ENCODE measurements at regions not wholly inside any gene's neighbourhood (a gene's known extent, or its start where the extent isn't known, plus 50 kb on each side); places are given as distances from the start of the nearest gene placed in this dataset.

GRCh38 chr13:87255394-87255793, 415.8 kb upstream of the SLITRK5 start:
- CTCF ChIA-PET, result no interaction called here
- POLR2A ChIA-PET, result no interaction called here
- DNase-seq (ENCODE audit: extremely low spot score), result no peak
- TF ChIP-seq FOXK2 (IDR thresholded peaks at IDR 0.05) (no peak), SUZ12 (IDR thresholded peaks at IDR 0.05) (no peak), ZNF384 (IDR thresholded peaks at IDR 0.05) (no peak), HDGF (IDR thresholded peaks at IDR 0.05; ENCODE audit: borderline replicate concordance) (no peak), ELF4 (IDR thresholded peaks at IDR 0.05) (no peak), L3MBTL2 (conservative IDR thresholded peaks at IDR 0.05) (no peak), SP1 (IDR thresholded peaks at IDR 0.05) (no peak), BHLHE40 (IDR thresholded peaks at IDR 0.05; ENCODE audit: borderline replicate concordance) (no peak), CTBP1 (IDR thresholded peaks at IDR 0.05; ENCODE audit: borderline replicate concordance) (no peak), NFRKB (IDR thresholded peaks at IDR 0.05) (no peak), TARDBP (IDR thresholded peaks at IDR 0.05) (no peak)
- TF ChIP-seq, protein P1, sequence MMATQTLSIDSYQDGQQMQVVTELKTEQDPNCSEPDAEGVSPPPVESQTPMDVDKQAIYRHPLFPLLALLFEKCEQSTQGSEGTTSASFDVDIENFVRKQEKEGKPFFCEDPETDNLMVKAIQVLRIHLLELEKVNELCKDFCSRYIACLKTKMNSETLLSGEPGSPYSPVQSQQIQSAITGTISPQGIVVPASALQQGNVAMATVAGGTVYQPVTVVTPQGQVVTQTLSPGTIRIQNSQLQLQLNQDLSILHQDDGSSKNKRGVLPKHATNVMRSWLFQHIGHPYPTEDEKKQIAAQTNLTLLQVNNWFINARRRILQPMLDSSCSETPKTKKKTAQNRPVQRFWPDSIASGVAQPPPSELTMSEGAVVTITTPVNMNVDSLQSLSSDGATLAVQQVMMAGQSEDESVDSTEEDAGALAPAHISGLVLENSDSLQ (IDR thresholded peaks at IDR 0.05), result no peak

DNA sequence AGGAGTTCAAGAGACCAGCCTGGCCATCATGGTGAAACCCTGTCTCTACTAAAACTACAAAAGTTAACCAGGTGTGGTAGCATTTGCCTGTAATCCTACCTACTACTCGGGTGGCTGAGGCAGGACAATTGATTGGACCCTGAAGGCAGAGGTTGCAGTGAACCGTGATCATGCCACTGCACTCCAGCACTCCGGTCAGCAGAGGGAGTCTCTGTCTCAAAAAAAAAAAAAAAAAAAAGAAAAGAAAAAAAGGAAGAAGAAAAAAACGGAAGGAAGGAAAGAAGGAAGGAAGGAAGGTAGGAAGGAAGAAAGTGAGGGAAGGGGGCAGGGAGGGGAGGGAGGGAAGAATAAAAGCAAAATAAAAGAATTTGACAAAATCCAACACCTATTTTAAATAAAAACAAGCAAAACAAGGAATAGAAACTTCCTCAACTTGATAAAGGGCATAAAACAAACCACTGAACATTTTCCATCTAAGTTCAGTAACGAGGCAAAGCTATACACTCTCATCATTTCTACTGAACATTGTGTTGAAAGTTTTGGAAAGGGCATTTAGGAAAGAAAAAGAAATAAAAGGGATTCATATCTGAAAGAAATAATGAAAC, 411.6 kb upstream of the SLITRK5 start:
- CTCF ChIA-PET, result no interaction called here
- peak; percentile 58 for DNase-seq (ENCODE audit: extremely low spot score)

GRCh38 chr13:87274209-87274819, 396.9 kb upstream of the SLITRK5 start:
- TF ChIP-seq FOXA1 (IDR thresholded peaks at IDR 0.05) (0 out of 2 replicates have a peak, but pooled peaks have one; percentile 24), CTBP1 (IDR thresholded peaks at IDR 0.05; ENCODE audit: borderline replicate concordance) (0 out of 2 replicates have a peak, but pooled peaks have one; percentile 23), L3MBTL2 (conservative IDR thresholded peaks at IDR 0.05) (no peak)
- DNase-seq (ENCODE audit: extremely low spot score), result peak; percentile 58
- ChIA-PET CTCF (interaction anchor here (0.6 to 2.3 kb wide), 20 partner anchors 9 to 1305 kb away, joined by 3 to 41 read pairs (median 4); no protein-coding TSS in a partner anchor), POLR2A (no interaction called here)

More for the DNA sequence above, 411.6 kb upstream of the SLITRK5 start:
- POLR2A ChIA-PET, result no interaction called here
- no peak for TF ChIP-seq ELF4 (IDR thresholded peaks at IDR 0.05)
- no peak for TF ChIP-seq FOXK2 (IDR thresholded peaks at IDR 0.05)
- TF ChIP-seq HDGF (IDR thresholded peaks at IDR 0.05; ENCODE audit: borderline replicate concordance), result no peak
- TF ChIP-seq, protein P1 (IDR thresholded peaks at IDR 0.05), result no peak
- TF ChIP-seq ZNF384 (IDR thresholded peaks at IDR 0.05), result peak; percentile 99

DNA sequence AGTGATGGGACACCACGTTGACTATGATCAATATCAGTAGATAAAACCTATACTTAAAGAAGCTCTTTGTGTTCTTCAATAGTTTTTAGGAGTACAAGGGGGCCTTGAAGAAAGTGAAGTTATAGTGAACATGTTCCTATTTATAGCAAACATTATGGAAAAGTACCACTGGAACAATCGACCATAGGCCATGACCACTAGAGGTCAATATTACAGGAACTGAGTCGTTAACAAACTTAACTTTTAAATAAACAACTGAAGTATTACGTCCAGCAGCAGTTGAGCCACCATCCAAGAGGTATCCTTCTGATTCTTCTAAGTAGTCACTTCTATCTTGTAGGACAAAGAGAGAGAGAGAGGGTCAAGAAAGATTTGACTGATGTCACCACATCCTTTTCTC, 391.0 kb upstream of the SLITRK5 start:
- ChIA-PET CTCF (no interaction called here), POLR2A (no interaction called here)
- TF ChIP-seq CTBP1 (IDR thresholded peaks at IDR 0.05; ENCODE audit: borderline replicate concordance) (no peak), TARDBP (IDR thresholded peaks at IDR 0.05) (no peak), SP1 (IDR thresholded peaks at IDR 0.05) (no peak), ELF4 (IDR thresholded peaks at IDR 0.05) (no peak), NFRKB (IDR thresholded peaks at IDR 0.05) (no peak), L3MBTL2 (conservative IDR thresholded peaks at IDR 0.05) (no peak), FOXA1 (IDR thresholded peaks at IDR 0.05) (no peak), BHLHE40 (IDR thresholded peaks at IDR 0.05; ENCODE audit: borderline replicate concordance) (no peak), ZNF384 (IDR thresholded peaks at IDR 0.05) (no peak), FOXM1 (IDR thresholded peaks at IDR 0.05; ENCODE audit: borderline replicate concordance) (no peak), LEF1 (IDR thresholded peaks at IDR 0.05; ENCODE audit: borderline replicate concordance) (no peak), HDGF (IDR thresholded peaks at IDR 0.05; ENCODE audit: borderline replicate concordance) (no peak), FOXK2 (IDR thresholded peaks at IDR 0.05) (no peak), ARNT (IDR thresholded peaks at IDR 0.05) (no peak), SUZ12 (IDR thresholded peaks at IDR 0.05) (no peak)
- TF ChIP-seq, protein P1 (IDR thresholded peaks at IDR 0.05), result no peak
- peak; percentile 38 for DNase-seq (ENCODE audit: extremely low spot score)

GRCh38 chr13:87287721-87288120, 383.4 kb upstream of the SLITRK5 start:
- POLR2A ChIA-PET, result no interaction called here
- DNase-seq (ENCODE audit: extremely low spot score), result no peak
- TF ChIP-seq ELF4 (IDR thresholded peaks at IDR 0.05) (no peak), LEF1 (IDR thresholded peaks at IDR 0.05; ENCODE audit: borderline replicate concordance) (no peak), SP1 (IDR thresholded peaks at IDR 0.05) (no peak), CTBP1 (IDR thresholded peaks at IDR 0.05; ENCODE audit: borderline replicate concordance) (no peak), BHLHE40 (IDR thresholded peaks at IDR 0.05; ENCODE audit: borderline replicate concordance) (no peak), TARDBP (IDR thresholded peaks at IDR 0.05) (no peak), HDGF (IDR thresholded peaks at IDR 0.05; ENCODE audit: borderline replicate concordance) (no peak), FOXA1 (IDR thresholded peaks at IDR 0.05) (no peak), ARNT (IDR thresholded peaks at IDR 0.05) (no peak), FOXK2 (IDR thresholded peaks at IDR 0.05) (no peak)
- TF ChIP-seq, protein P1 (IDR thresholded peaks at IDR 0.05), result no peak
- CTCF ChIA-PET, result no interaction called here

DNA sequence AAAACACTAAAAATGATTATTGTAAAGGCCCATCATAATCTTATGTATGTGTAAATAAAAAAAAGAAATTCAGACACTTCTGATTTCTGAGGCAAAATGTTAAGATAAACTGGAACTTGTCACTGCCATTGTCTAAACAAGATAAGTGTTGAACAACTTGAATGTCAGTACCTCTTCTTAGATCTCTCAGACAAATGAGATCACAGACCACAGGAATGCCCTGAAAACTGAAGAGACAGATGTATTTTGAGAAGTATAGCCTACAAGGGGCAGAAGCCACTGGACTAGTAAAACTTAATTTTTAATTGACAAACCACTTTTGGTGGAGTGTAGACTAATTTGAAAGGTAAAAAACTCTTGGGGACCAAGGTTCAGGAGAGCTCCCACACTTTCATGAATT, 375.5 kb upstream of the SLITRK5 start:
- POLR2A ChIA-PET, result no interaction called here
- DNase-seq (ENCODE audit: extremely low spot score), result no peak
- CTCF ChIA-PET, result no interaction called here
- TF ChIP-seq HDGF (IDR thresholded peaks at IDR 0.05; ENCODE audit: borderline replicate concordance) (no peak), SP1 (IDR thresholded peaks at IDR 0.05) (no peak), ELF4 (IDR thresholded peaks at IDR 0.05) (no peak), NFRKB (IDR thresholded peaks at IDR 0.05) (no peak), LEF1 (IDR thresholded peaks at IDR 0.05; ENCODE audit: borderline replicate concordance) (no peak), SUZ12 (IDR thresholded peaks at IDR 0.05) (no peak), FOXA1 (IDR thresholded peaks at IDR 0.05) (no peak), FOXM1 (IDR thresholded peaks at IDR 0.05; ENCODE audit: borderline replicate concordance) (no peak), CTBP1 (IDR thresholded peaks at IDR 0.05; ENCODE audit: borderline replicate concordance) (no peak), TARDBP (IDR thresholded peaks at IDR 0.05) (no peak), ARNT (IDR thresholded peaks at IDR 0.05) (no peak), L3MBTL2 (conservative IDR thresholded peaks at IDR 0.05) (no peak), BHLHE40 (IDR thresholded peaks at IDR 0.05; ENCODE audit: borderline replicate concordance) (no peak), FOXK2 (IDR thresholded peaks at IDR 0.05) (no peak), ZNF384 (IDR thresholded peaks at IDR 0.05) (no peak)
- TF ChIP-seq, protein P1 (IDR thresholded peaks at IDR 0.05), result no peak
